Esophagus muscularis mucosa (tissue), 4 donors: ENCODE measurements at regions not wholly inside any gene's neighbourhood (a gene's known extent, or its start where the extent isn't known, plus 50 kb on each side); places are given as distances from the start of the nearest gene placed in this dataset.
A peak's percentile ranks its signal among the peaks of the same experiment; 100 is the strongest.

Source experiments
- DNase-seq: peaks from one replicate; pipeline ENCODE4 v3.0.0-alpha.2; 2017; ENCODE audit errors: extremely low spot score
- H3K27ac ChIP-seq, 4 donors: fragments of 200-600 bp; sonication (generic); replicated peaks in 1 of 4; 1 replicate in 3 of 4; 2 replicates in 1 of 4; pipeline ENCODE4 v1.5.1; 2016 to 2019; ENCODE audit warnings: mild to moderate bottlenecking in 1 of 4
- H3K27me3 ChIP-seq, 4 donors: fragments of 200-600 bp; sonication (generic); one replicate each; pipeline versions ENCODE4 v1.5.1 to v1.6.0; 2016 to 2019
- H3K36me3 ChIP-seq, 4 donors: fragments of 200-600 bp; sonication (generic); one replicate each; pipeline ENCODE4 v1.5.1; 2016 to 2019
- H3K4me1 ChIP-seq, 4 donors: fragments of 200-600 bp; sonication (generic); one replicate each; pipeline ENCODE4 v1.5.1; 2016 to 2019
- H3K4me3 ChIP-seq, 4 donors: fragments of 200-600 bp; sonication (generic); 1 replicate in 2 of 4; 2 replicates in 2 of 4; pipeline ENCODE4 v1.5.1; 2016 to 2019; ENCODE audit warnings: mild to moderate bottlenecking in 4 of 4, moderate library complexity in 1 of 4
- H3K9me3 ChIP-seq, 4 donors: fragments of 200-600 bp; sonication (generic); 1 replicate in 3 of 4; 2 replicates in 1 of 4; pipeline ENCODE4 v1.5.1; 2016 to 2019
- CTCF ChIP-seq, 3 experiments: fragments of 200-600 bp in 2 of 3; fragments of 450-650 bp in 1 of 3; sonication (generic) in 2 of 3; IDR thresholded peaks; one replicate each; pipeline ENCODE4 v1.5.1; 2017 to 2019; ENCODE audit warnings: antibody characterized with exemption in 3 of 3, mild to moderate bottlenecking in 2 of 3, moderate library complexity in 1 of 3
- EP300 ChIP-seq: sonication (generic); formaldehyde crosslinking; IDR thresholded peaks from one replicate; pipeline ENCODE4 v1.6.1; 2017; ENCODE audit warnings: antibody characterized with exemption
- POLR2A ChIP-seq: fragments of 450-650 bp; IDR thresholded peaks from one replicate; pipeline ENCODE4 v1.6.1; 2017; ENCODE audit warnings: antibody characterized with exemption, moderate library complexity, mild to moderate bottlenecking, low read depth
- POLR2AphosphoS5 ChIP-seq, 2 donors: sonication (generic); formaldehyde crosslinking; IDR thresholded peaks; one replicate each; pipeline ENCODE4 v1.6.1; 2017; ENCODE audit warnings: antibody characterized with exemption in 2 of 2
- WGBS: methylation state at CpG from one replicate; pipeline ENCODE4 v1.1.5; 2018; 5-methylcytosine and 5-hydroxymethylcytosine counted together
- intact Hi-C: fragments of 100-400 bp; cut with DNase I; formaldehyde crosslinking; loops from one replicate; pipeline ENCODE4 v1.15.1; 2023

GRCh38 chr4:127082986-127083385 is 549.8 kb upstream of the INTU start:
- H3K27me3 ChIP-seq: no peaks in the 10 kb centered on the region
- 67% methylated on average over 1 of the region's 1 CpG for WGBS
- H3K4me3 ChIP-seq: no peak overlapping the region
- DNase-seq: no peak
- TF ChIP-seq POLR2A (no peak), EP300 (no peak), CTCF (IDR thresholded peaks at IDR 0.05) (no peak), POLR2AphosphoS5 (IDR thresholded peaks at IDR 0.05) (no peak)
- H3K27ac ChIP-seq: no peak overlapping the region
- intact Hi-C loops: no loop called here
- H3K9me3 ChIP-seq: no peaks in the 10 kb centered on the region
- H3K36me3 ChIP-seq: no peaks in the 10 kb centered on the region
- H3K4me1 ChIP-seq: no peaks in the 10 kb centered on the region

- Histone ChIP-seq H3K36me3 (no peaks in the 10 kb centered on the region), H3K4me1 (no peaks in the 10 kb centered on the region), H3K4me3 (no peak overlapping the region), H3K27ac (no peak overlapping the region), H3K9me3 (no peaks in the 10 kb centered on the region), H3K27me3 (no peaks in the 10 kb centered on the region)
- intact Hi-C loops: no loop called here
- TF ChIP-seq POLR2AphosphoS5 (IDR thresholded peaks at IDR 0.05): no peak
- no peak for TF ChIP-seq CTCF (IDR thresholded peaks at IDR 0.05)
- no peak for TF ChIP-seq POLR2A
- TF ChIP-seq EP300: no peak
- no peak for DNase-seq
- WGBS: 71% methylated on average over 1 of the region's 1 CpG
Measured at GRCh38 chr4:127084666-127085065, 548.1 kb upstream of the INTU start.

GRCh38 chr4:127097061-127097460 is 535.7 kb upstream of the INTU start:
- Histone ChIP-seq H3K4me3 (no peak overlapping the region), H3K36me3 (no peaks in the 10 kb centered on the region), H3K27me3 (no peaks in the 10 kb centered on the region), H3K9me3 (peaks cover 0 to 4% (median 0%) of the 10 kb centered on the region in 4 donors), H3K4me1 (no peaks in the 10 kb centered on the region), H3K27ac (no peak overlapping the region)
- TF ChIP-seq CTCF (IDR thresholded peaks at IDR 0.05) (no peak), POLR2AphosphoS5 (IDR thresholded peaks at IDR 0.05) (no peak), POLR2A (no peak), EP300 (no peak)
- DNase-seq: no peak
- 69% methylated on average over 2 of the region's 2 CpGs for WGBS
- intact Hi-C loops: no loop called here

- Histone ChIP-seq H3K27ac (no peak overlapping the region), H3K4me3 (no peak overlapping the region), H3K27me3 (no peaks in the 10 kb centered on the region), H3K4me1 (peaks cover 0 to 13% (median 8%) of the 10 kb centered on the region in 4 donors), H3K9me3 (peaks cover 0 to 7% (median 5%) of the 10 kb centered on the region in 4 donors), H3K36me3 (no peaks in the 10 kb centered on the region)
- no peak for TF ChIP-seq CTCF (IDR thresholded peaks at IDR 0.05)
- no peak for TF ChIP-seq POLR2A
- TF ChIP-seq POLR2AphosphoS5 (IDR thresholded peaks at IDR 0.05): no peak
- no peak for TF ChIP-seq EP300
- intact Hi-C loops: no loop called here
- WGBS: 97% methylated on average over 1 of the region's 1 CpG
- no peak for DNase-seq
Measured at GRCh38 chr4:127102361-127102760, 530.4 kb upstream of the INTU start.

- Histone ChIP-seq H3K36me3 (no peaks in the 10 kb centered on the region), H3K4me3 (no peak overlapping the region), H3K27ac (peak overlapping the region in 1 of 4 donors; percentile 9), H3K4me1 (peaks cover 0 to 13% (median 8%) of the 10 kb centered on the region in 4 donors), H3K27me3 (no peaks in the 10 kb centered on the region), H3K9me3 (peaks cover 0 to 18% (median 15%) of the 10 kb centered on the region in 4 donors)
- intact Hi-C loops: no loop called here
- TF ChIP-seq CTCF (IDR thresholded peaks at IDR 0.05) (no peak), POLR2A (no peak), EP300 (no peak), POLR2AphosphoS5 (IDR thresholded peaks at IDR 0.05) (no peak)
- WGBS: 39% methylated on average over 3 of the region's 3 CpGs
- no peak for DNase-seq
Measured at GRCh38 chr4:127103681-127104115, 529.1 kb upstream of the INTU start.
